ENCODE measurements at regions not wholly inside any gene's neighbourhood (a gene's known extent, or its start where the extent isn't known, plus 50 kb on each side); places are given as distances from the start of the nearest gene placed in this dataset.
A peak's percentile ranks its signal among the peaks of the same experiment; 100 is the strongest.
"Not testable (repeated sequence)": the region's sequence is repeated elsewhere in the genome, so short reads cannot be mapped to it uniquely, and the experiment has no call there.

DNA sequence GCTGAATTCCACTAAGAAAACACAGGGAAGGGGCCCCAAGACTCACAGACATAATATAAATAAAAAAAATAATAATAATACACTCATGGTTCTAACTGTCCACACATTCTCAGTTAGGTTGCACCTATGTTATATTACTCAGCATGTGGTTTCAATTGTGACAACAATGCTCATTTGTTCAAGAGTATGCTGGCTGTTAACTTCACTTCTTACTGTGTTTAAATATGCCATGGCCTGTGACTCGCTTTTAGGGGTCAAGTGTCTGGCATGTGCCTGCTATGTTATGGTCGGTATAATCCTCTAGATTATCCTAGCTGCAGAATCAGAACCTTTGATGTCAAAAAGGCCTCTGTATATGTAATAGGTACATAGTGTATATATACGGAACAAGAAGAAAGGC lies 324.8 kb upstream of the INTU start:
- H3K27ac ChIP-seq (ENCODE audit: low read length) = no peak overlapping the region
- no CpG with 5 or more reads among the region's 3 CpGs for WGBS (ENCODE audit: insufficient coverage)

DNA sequence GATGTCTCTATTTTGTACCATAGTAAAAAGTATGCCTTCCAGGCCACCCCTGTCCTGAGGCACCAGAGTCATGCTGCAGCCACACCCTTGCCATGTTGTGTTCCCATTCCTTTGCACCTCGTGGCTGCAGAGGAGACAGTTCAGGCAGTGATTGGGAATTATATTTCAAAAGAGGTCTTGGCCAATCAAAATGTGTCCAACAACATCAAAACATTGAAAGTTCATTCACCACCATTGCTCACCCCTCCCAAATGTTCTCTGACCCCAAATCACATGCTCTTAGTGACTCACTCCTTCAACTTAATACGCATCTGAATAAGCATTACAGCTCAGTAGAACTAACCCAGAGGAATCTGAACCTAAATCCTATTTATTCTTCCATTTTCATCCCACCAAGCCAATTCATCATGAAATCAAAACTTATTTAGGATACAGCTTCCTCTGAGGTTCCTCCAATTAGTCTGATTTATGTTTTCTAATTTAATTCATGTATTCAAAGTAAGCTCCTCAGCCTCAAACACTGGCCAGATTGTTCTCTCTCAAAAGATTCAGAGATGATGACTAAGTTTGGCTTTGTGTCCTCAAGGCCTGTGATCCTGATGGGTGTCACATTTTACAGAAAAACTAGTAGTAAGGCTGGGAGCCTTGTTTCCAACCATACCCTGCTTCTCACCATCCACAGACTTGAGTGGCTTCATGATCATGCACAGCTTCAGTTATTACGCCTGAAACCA lies 323.2 kb upstream of the INTU start:
- H3K4me3 ChIP-seq (ENCODE audit: low read length) = no peak overlapping the region

More for the DNA sequence above, 324.8 kb upstream of the INTU start:
- no peaks in the 10 kb centered on the region for H3K27me3 ChIP-seq (ENCODE audit: control insufficient read depth, insufficient read depth, low read length)
- no peaks in the 10 kb centered on the region for H3K36me3 ChIP-seq (ENCODE audit: control insufficient read depth, insufficient read depth, low read length)
- no peak for DNase-seq
- H3K9me3 ChIP-seq (replicated peaks; ENCODE audit: control insufficient read depth, low read depth, low read length) = peaks cover 2% of the 10 kb centered on the region
- no peaks in the 10 kb centered on the region for H3K4me1 ChIP-seq (ENCODE audit: control insufficient read depth, insufficient read depth, low read length)
- H3K4me3 ChIP-seq (ENCODE audit: low read length) = no peak overlapping the region

DNA sequence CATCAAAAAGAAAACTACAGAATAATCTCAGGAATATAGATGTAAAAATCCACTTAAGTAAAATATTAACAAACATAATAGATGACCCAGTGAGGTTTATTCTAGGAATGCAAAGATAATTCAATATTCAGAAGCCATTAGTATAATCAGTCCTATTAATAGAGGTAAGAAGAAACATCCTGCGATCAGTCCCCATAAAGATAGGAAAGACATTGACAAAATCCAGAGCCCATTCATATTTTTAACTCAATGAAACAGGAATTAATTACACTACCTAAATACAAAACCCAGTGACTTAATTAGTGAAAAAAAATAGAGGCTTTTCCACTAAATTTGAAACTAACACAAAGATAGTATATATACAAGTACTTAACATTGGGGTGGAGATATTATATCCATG lies 321.4 kb upstream of the INTU start:
- Histone ChIP-seq H3K4me3 (ENCODE audit: low read length) (no peak overlapping the region), H3K27ac (ENCODE audit: low read length) (no peak overlapping the region), H3K9me3 (replicated peaks; ENCODE audit: control insufficient read depth, low read depth, low read length) (peaks cover 12% of the 10 kb centered on the region), H3K27me3 (ENCODE audit: control insufficient read depth, insufficient read depth, low read length) (no peaks in the 10 kb centered on the region), H3K36me3 (ENCODE audit: control insufficient read depth, insufficient read depth, low read length) (no peaks in the 10 kb centered on the region), H3K4me1 (ENCODE audit: control insufficient read depth, insufficient read depth, low read length) (no peaks in the 10 kb centered on the region)
- no peak for DNase-seq
- WGBS (ENCODE audit: insufficient coverage) = no CpG with 5 or more reads among the region's 1 CpG

More for the DNA sequence above, 323.2 kb upstream of the INTU start:
- Histone ChIP-seq H3K9me3 (replicated peaks; ENCODE audit: control insufficient read depth, low read depth, low read length) (peaks cover 12% of the 10 kb centered on the region), H3K27me3 (ENCODE audit: control insufficient read depth, insufficient read depth, low read length) (no peaks in the 10 kb centered on the region), H3K36me3 (ENCODE audit: control insufficient read depth, insufficient read depth, low read length) (no peaks in the 10 kb centered on the region), H3K27ac (ENCODE audit: low read length) (no peak overlapping the region), H3K4me1 (ENCODE audit: control insufficient read depth, insufficient read depth, low read length) (no peaks in the 10 kb centered on the region)
- no peak for DNase-seq
- WGBS (ENCODE audit: insufficient coverage) = 96% methylated on average over 2 of the region's 3 CpGs

DNA sequence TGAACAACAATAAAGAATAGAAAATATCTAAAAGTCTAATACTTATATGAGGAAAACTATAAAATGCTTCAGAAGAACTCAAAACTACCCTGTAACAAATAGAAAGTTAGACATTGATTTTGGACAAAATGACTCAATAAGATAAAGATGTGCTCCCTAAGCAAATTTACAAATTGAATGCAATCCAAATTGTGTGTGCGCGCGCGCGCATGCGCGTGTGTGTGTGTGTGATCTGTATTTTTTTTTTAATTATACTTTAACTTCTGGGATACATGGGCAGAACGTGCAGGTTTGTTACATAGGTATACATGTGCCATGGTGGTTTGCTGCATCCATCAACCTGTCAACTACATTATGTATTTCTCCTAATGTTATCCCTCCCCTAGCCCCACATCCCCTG lies 320.8 kb upstream of the INTU start:
- Histone ChIP-seq H3K27ac (ENCODE audit: low read length) (no peak overlapping the region), H3K4me3 (ENCODE audit: low read length) (no peak overlapping the region), H3K4me1 (ENCODE audit: control insufficient read depth, insufficient read depth, low read length) (no peaks in the 10 kb centered on the region), H3K36me3 (ENCODE audit: control insufficient read depth, insufficient read depth, low read length) (no peaks in the 10 kb centered on the region), H3K27me3 (ENCODE audit: control insufficient read depth, insufficient read depth, low read length) (no peaks in the 10 kb centered on the region), H3K9me3 (replicated peaks; ENCODE audit: control insufficient read depth, low read depth, low read length) (peaks cover 12% of the 10 kb centered on the region)
- no peak for DNase-seq
- no CpG with 5 or more reads among the region's 8 CpGs for WGBS (ENCODE audit: insufficient coverage)

DNA sequence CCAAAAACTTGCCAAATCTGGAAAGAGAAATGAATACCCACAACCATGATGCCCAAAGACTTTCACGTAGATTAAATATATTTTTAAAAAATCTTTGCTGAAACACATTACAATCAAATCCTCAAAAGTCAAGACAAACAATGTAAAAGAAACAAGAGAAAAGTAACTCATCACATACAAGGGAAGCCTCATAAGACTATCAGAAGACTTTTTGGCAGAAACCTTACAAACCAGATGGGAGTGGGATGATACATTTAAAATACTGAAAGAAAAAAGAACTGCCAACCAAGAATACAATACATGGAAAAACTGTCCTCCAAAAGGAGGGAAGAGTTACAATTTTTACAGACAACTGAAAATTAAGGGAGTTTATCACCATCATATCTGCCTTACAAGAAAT lies 319.0 kb upstream of the INTU start:
- H3K4me3 ChIP-seq (ENCODE audit: low read length) = no peak overlapping the region
- no peaks in the 10 kb centered on the region for H3K36me3 ChIP-seq (ENCODE audit: control insufficient read depth, insufficient read depth, low read length)
- DNase-seq = no peak
- no peak overlapping the region for H3K27ac ChIP-seq (ENCODE audit: low read length)
- no CpG with 5 or more reads among the region's 1 CpG for WGBS (ENCODE audit: insufficient coverage)
- H3K27me3 ChIP-seq (ENCODE audit: control insufficient read depth, insufficient read depth, low read length) = no peaks in the 10 kb centered on the region
- no peaks in the 10 kb centered on the region for H3K4me1 ChIP-seq (ENCODE audit: control insufficient read depth, insufficient read depth, low read length)
- peaks cover 12% of the 10 kb centered on the region for H3K9me3 ChIP-seq (replicated peaks; ENCODE audit: control insufficient read depth, low read depth, low read length)

DNA sequence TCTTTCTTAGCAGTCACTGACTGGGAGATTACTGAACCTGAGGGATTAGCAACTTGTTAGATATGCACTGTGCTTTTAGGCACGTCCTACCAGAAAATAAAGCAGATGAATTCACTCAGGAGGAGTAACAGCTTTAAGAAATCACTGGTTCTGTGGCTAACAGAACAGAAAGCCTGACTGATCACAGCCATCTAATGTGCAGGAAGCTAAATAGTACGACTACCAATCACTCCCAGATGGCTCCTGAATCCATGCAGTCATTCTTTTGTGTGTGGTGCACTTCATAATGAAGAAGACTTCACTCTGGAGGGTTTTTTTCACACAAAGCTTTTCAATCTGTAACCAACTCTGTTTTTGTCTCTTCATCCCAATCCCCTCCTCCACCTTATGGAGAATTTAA lies 305.3 kb upstream of the INTU start:
- WGBS (ENCODE audit: insufficient coverage) = no CpG with 5 or more reads among the region's 2 CpGs
- no peak for DNase-seq
- Histone ChIP-seq H3K27ac (ENCODE audit: low read length) (no peak overlapping the region), H3K4me3 (ENCODE audit: low read length) (no peak overlapping the region), H3K27me3 (ENCODE audit: control insufficient read depth, insufficient read depth, low read length) (no peaks in the 10 kb centered on the region), H3K36me3 (ENCODE audit: control insufficient read depth, insufficient read depth, low read length) (no peaks in the 10 kb centered on the region), H3K4me1 (ENCODE audit: control insufficient read depth, insufficient read depth, low read length) (no peaks in the 10 kb centered on the region), H3K9me3 (replicated peaks; ENCODE audit: control insufficient read depth, low read depth, low read length) (peaks cover 8% of the 10 kb centered on the region)

DNA sequence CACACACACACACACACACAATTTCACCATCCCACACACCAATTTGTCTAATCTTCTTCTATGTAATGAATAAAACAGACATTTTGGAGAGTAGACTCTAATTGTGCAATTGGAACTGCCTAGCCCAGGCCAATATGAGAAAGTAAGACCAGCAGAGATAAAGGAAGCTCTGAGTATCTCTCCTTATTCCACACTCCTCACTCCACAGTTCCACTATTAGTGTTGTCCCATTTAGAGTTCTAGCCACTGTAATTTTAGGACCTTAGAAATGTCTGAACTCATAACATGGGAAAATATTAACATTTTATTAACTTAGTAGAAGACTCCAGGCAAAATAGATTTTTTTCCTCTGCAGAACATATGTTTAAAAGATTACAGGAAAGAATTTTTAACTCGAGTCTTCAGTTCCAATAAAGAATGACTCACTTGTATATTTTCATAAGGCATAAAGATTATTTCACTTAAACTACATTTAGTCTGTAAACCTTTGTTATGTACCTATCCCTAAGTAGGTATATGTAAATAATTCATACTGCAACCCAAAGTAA lies 297.6 kb upstream of the INTU start:
- no peaks in the 10 kb centered on the region for H3K4me1 ChIP-seq (ENCODE audit: control insufficient read depth, insufficient read depth, low read length)
- DNase-seq = peak; percentile 77
- H3K27ac ChIP-seq (ENCODE audit: low read length) = peak overlapping the region; percentile 31
- H3K27me3 ChIP-seq (ENCODE audit: control insufficient read depth, insufficient read depth, low read length) = no peaks in the 10 kb centered on the region
- H3K36me3 ChIP-seq (ENCODE audit: control insufficient read depth, insufficient read depth, low read length) = no peaks in the 10 kb centered on the region
- H3K4me3 ChIP-seq (ENCODE audit: low read length) = no peak overlapping the region
- H3K9me3 ChIP-seq (replicated peaks; ENCODE audit: control insufficient read depth, low read depth, low read length) = no peaks in the 10 kb centered on the region
- WGBS (ENCODE audit: insufficient coverage) = no CpG with 5 or more reads among the region's 1 CpG

DNA sequence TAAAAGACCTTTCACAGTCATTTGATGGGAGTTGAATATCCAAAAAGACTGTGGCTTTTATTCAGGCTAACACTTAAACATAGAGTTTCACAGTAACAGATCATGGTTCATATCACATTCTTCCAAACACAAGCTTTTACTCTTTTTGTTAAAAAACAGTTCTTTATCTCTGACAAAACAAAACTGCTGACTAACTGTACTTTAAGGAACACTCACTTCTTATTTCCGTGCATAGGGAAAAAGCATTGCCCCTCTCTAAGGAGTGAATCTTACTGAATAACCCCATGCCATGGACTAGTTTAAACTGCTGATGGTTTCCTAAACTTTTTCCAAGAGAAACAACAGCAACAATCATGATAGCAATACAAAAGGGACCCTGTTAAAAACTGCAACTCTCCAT lies 297.0 kb upstream of the INTU start:
- H3K4me1 ChIP-seq (ENCODE audit: control insufficient read depth, insufficient read depth, low read length) = no peaks in the 10 kb centered on the region
- H3K4me3 ChIP-seq (ENCODE audit: low read length) = no peak overlapping the region
- no peak overlapping the region for H3K27ac ChIP-seq (ENCODE audit: low read length)
- H3K9me3 ChIP-seq (replicated peaks; ENCODE audit: control insufficient read depth, low read depth, low read length) = no peaks in the 10 kb centered on the region
- H3K36me3 ChIP-seq (ENCODE audit: control insufficient read depth, insufficient read depth, low read length) = no peaks in the 10 kb centered on the region
- no peaks in the 10 kb centered on the region for H3K27me3 ChIP-seq (ENCODE audit: control insufficient read depth, insufficient read depth, low read length)
- 50% methylated on average over 1 of the region's 1 CpG for WGBS (ENCODE audit: insufficient coverage)
- peak; percentile 11 for DNase-seq

DNA sequence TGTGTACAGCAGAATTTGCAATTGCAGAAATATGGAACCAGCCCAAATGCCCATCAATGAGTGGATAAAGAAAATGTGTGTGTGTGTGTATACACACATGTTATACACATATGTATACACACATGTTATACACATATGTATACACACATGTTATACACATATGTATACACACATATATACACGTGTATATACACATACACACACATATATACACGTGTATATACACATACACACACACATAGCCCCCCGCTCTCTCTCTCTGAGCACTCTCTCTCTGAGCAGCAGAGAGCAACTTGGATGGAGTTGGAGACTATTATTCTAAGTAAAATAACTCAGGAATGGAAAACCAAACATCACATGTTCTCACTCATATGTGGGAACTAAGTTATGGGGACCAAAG lies 289.6 kb upstream of the INTU start:
- H3K27me3 ChIP-seq (ENCODE audit: control insufficient read depth, insufficient read depth, low read length); H3K4me3 ChIP-seq (ENCODE audit: low read length); H3K27ac ChIP-seq (ENCODE audit: low read length); H3K36me3 ChIP-seq (ENCODE audit: control insufficient read depth, insufficient read depth, low read length); H3K4me1 ChIP-seq (ENCODE audit: control insufficient read depth, insufficient read depth, low read length); H3K9me3 ChIP-seq (replicated peaks; ENCODE audit: control insufficient read depth, low read depth, low read length); DNase-seq: not testable (repeated sequence)
- no CpG with 5 or more reads among the region's 3 CpGs for WGBS (ENCODE audit: insufficient coverage)

DNA sequence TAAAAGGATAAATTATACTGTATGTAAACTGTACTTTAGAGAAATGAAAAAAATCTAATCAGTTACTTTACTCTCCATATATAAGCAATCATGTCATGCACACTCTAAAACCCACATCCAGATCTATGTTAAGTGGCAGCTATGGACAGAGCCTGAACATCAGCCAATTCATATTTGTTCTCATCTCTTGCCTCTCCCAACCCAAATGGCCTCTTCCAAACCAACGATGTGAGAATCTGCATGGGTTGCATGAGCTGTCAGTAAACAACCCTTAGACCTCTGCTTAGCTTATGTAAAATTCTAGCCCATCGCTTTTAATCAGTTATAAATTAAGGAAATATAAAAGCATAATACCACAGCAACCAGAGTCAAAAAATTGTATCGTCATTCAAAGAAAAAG lies 288.7 kb upstream of the INTU start:
- Histone ChIP-seq H3K9me3 (replicated peaks; ENCODE audit: control insufficient read depth, low read depth, low read length) (no peaks in the 10 kb centered on the region), H3K36me3 (ENCODE audit: control insufficient read depth, insufficient read depth, low read length) (no peaks in the 10 kb centered on the region), H3K4me3 (ENCODE audit: low read length) (no peak overlapping the region), H3K27me3 (ENCODE audit: control insufficient read depth, insufficient read depth, low read length) (no peaks in the 10 kb centered on the region), H3K4me1 (ENCODE audit: control insufficient read depth, insufficient read depth, low read length) (no peaks in the 10 kb centered on the region), H3K27ac (ENCODE audit: low read length) (no peak overlapping the region)
- DNase-seq = no peak
- no CpG with 5 or more reads among the region's 3 CpGs for WGBS (ENCODE audit: insufficient coverage)

DNA sequence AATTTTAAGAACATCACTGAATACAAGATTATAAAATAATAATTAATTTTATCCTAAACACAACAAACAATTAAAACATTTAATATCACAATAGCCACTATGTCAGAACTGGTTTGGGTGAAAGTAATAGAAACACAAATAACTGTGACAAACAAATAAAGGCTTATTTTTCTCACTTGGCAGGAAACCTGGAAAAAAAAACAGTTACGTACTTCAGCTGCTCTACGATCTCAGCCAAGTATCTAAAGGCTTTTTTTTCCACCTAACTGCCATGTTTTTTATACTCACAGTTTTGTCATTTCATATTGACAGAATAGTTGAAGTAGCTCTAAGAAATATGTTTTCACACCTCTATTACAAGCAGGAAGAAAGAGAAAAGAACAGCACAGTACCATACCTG lies 284.8 kb upstream of the INTU start:
- H3K4me1 ChIP-seq (ENCODE audit: control insufficient read depth, insufficient read depth, low read length) = peaks cover 3% of the 10 kb centered on the region
- H3K9me3 ChIP-seq (replicated peaks; ENCODE audit: control insufficient read depth, low read depth, low read length) = no peaks in the 10 kb centered on the region
- DNase-seq = peak; percentile 92
- no CpG with 5 or more reads among the region's 2 CpGs for WGBS (ENCODE audit: insufficient coverage)
- H3K4me3 ChIP-seq (ENCODE audit: low read length) = no peak overlapping the region
- H3K27ac ChIP-seq (ENCODE audit: low read length) = peak overlapping the region; percentile 37
- H3K27me3 ChIP-seq (ENCODE audit: control insufficient read depth, insufficient read depth, low read length) = no peaks in the 10 kb centered on the region
- H3K36me3 ChIP-seq (ENCODE audit: control insufficient read depth, insufficient read depth, low read length) = no peaks in the 10 kb centered on the region
